Stimulated activated CD4-positive, alpha-beta T cell treated with anti-CD3 and anti-CD28 coated beads, Interleukin-1b, Interleukin-23, amount 100 ng/mL, for 4 hours (primary cell): ENCODE measurements at regions not wholly inside any gene's neighbourhood (a gene's known extent, or its start where the extent isn't known, plus 50 kb on each side); places are given as distances from the start of the nearest gene placed in this dataset.

Source experiments
- DNase-seq, 2 donors: peaks; one replicate each; pipeline ENCODE4 v3.0.0-alpha.2; 2020; ENCODE audit warnings: low read depth in 2 of 2

DNA sequence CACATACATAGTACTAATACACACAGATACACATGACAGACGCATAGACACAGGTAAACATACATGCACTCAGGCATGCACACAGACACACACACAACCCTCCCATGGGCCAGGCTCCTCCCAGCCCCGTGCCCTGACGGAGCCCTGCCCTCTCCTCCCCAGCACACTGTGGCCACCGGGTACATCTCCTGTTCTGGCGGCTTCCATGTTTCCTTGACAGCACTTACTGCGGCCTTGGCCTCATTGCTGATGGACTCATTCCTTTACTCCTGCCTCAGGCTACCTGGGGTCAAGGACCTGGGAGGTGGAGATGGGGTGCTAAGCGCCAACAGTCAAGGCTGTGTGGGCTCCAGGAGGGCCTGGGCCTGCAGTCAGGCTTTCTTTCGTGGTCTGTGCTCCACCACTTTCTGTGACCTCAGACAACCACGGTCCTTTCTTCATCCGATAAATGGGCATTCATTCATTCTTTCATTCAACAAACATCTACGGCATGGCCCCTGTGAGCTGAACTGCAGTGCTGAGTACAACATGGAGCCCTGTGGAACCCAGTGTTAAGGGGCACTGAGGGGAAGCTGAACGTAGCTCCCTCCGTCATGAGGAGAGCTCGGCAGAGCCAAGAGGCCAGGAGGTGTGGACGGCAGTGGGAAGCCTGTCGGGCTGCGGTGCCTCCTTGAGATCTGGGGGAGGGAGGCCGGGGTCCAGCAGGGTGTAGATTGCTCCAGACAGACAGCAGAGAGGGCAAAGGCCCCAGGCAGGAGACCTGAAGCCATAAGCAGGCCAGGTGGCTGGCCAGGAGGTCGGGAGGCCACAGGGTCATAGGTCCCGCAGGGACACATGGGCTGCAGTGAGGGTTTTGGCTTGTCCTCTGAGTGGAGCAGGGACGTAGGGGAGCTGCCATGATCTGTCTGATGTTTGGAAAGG is 190.4 kb upstream of the HDAC4 start:
- no peak for DNase-seq

DNA sequence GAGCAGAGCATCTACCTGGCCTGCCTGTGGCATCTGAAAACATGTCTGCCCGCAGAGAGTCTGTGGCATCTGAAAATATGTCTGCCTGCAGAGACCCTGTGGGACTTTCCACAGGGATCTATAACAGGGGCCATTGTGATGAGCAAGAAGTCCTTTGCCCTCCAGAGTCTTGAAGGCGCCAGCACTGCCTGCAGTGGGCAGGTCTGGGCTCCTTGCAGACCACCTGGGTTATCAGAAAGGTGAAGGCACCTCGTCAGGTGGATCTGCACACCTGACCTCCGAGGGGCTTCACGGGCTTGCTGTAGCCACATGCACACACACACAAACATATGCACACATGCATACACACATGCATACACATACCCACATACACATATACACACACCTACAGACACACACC is 189.5 kb upstream of the HDAC4 start:
- no peak for DNase-seq

DNA sequence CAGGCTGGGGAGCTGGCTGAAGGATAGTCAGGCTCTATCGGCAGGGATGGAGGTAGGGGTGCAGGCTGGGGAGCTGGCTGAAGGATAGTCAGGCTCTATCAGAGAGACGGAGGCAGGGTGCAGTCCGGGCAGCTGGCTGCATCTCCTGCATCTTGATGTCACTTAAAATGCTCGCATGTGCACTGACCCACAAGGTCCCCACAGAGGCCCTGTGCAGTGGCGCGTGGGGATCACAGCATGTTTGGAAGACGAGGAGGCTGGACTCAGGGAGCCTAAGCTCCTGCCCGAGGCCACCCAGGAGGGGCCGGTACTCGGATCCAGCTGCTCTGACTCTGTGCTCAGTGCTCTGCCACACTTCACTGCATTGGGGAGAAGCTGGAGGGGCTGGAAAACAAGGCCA is 189.0 kb upstream of the HDAC4 start:
- no peak for DNase-seq

DNA sequence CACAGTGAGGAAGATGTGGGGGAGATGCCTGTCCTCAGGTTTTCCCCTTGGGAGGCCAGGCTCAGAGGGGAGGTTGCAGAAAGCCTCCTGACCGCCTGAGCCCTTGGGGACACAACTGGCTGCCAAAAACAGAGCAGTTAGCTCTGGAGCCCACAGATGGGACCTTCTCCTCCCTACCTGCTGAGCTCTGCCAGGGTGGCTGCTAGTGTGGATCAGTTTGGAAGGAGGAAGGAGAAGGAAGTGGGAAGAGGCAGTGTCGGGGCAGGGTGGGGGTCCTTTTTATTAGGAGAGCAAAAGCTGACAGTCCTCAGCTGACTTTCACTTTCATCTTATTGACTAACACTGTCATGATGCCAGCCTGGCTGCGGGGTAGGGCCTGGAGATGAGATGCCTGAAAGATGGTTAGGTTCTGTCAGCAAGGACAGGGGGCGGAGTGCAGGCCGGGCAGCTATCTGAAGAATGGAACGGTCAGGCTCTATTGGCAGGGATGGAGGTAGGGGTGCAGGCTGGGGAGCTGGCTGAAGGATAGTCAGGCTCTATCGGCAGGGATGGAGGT is 188.5 kb upstream of the HDAC4 start:
- no peak for DNase-seq

DNA sequence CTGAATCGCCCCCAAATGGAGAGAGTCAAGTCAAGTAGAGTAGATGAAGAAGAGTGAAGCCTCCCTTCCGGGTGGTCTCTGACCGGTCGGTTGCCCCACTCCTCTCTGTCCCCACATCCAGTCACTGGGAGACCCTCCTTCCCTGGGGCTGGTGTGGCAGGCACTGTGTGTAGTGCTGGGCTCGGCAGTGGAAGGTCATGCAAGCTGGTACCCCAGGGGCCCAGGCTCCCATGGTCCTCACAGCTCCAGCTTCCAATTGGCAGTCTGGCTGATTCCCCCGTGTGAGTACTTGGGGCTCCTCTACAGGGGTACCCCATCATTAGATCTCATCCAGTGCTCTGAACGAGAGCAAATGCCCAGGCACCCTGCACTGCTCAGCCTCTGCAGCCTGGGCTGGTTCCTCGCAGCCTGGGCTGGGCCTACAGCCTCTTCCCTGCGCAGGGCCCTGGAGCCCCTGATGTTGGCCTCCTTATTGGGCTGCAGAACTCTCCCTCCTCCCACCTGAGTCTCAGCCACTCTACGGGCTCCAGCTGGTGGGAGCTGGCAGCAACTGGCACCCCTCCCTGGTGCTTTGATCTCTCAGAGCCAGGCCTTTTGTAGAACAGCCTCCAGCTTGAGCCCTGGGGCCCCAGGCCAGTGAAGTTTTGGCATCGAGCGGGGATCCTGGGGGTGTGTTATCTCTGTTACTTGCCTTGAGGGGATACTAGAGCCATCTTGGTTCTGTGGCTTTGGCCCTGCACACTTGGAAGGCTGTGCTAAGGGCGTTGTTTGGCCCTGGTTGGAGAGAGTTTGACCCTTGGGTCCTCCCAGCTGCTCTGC is 187.8 kb upstream of the HDAC4 start:
- no peak for DNase-seq

DNA sequence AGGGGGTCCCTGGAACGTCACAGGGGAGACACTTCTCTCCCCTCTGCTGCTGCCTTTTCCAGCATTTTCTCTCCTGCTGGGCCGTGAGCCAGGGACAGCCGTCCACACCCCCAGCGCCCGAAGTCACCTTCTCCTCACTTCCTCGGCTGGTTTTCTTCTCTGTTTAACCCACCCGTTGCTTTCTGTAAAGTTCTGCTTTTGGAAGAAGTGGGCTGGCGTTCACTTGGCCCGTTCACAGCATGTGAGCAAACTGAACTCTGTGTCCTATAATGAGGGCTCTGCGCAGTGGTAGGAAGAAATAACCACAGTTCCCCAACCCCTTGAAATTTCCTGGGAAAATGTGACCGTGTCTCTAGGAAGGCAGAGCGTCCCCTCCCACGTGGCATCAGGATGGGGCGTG is 187.0 kb upstream of the HDAC4 start:
- DNase-seq, result no peak

DNA sequence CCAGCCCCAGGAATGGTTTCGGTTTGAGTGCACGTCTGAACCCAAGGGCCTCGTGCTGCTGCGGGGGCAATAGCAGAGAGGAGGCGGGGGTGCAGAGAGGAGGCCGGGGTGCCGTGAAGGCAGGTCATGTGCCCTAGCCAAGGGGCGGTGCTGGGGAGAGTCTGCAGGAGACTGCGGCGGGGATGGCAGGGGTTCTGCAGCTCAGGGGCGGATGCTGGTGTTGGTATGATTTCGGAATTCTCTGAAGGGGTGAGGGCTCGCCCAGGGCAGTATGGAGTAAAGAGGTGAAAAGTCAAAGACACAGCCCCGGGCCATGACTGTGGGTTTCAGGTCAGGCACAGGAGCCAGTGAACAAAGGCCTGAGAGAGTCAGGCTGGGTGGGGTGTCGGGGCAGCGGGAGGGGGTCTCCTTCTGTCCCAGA is 186.5 kb upstream of the HDAC4 start:
- DNase-seq, result no peak

DNA sequence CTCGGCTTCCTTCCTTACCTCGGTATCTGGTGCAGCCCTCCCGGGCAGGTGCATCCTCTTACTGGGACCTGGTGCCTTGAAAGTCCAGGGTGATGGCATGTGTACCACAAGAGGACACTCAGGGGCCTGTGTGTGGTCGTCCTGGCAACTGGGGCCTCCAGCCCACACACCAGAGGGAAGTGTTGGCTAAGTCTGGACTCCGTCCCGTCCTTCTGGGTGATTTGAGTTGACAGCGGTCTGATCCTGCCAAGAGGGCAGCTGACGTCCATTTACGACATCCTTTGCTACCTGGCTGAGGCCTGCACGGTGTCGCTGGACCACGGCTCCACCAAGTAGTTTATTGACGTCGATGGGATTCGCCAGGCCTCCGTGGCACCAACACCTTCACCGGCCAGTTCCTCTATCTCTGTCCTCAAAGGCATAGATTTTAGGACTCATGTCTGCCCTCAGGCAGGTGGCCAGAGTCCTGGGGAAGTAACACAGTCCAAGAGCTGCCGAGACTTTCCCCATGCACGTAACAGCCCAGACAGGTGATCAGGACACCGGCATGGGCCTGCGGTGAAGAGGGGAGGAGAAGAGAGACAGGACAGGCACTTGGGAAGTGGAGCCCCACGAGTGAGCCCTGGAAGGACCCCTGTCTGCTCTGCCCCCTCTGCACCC is 186.0 kb upstream of the HDAC4 start:
- no peak for DNase-seq

DNA sequence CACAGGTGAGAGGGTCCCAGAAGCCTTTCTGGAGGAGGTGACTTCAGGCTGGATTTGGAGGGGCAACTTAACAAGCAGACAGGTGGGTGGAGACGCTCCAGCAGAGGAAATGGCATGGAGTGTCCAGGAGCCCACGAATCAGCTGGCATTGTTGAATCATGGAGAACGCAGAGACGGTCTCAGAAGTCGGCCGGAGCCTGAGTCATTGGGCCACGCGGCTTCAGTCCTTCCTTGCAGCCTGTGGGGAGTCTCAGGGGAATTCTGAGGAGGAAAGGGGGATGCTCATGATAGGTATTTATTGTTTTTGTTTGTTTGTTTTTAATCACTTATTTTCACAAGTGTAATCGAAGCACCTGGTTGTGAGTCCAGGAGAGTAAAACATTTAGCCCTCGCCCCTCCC is 184.6 kb upstream of the HDAC4 start:
- DNase-seq, result no peak

DNA sequence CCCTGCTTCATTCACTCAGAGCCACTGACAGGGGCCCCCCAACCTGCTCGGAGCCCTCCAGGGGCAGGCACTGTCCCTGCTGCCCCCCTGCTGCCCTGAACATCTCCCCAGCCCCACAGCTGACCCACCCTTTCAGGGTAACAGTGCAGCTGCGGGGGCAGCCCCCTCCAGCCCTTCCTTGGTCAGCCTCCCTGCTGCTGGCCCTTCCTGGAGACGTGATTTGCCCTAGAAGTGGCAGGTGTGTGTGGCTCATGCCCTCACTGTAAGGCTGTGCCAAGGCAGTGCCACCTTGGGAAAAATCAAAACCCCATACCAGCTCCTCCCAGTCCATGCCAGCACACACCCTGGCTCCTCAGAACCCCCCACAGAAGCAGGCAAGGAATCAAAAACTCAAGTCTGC is 184.2 kb upstream of the HDAC4 start:
- no peak for DNase-seq

DNA sequence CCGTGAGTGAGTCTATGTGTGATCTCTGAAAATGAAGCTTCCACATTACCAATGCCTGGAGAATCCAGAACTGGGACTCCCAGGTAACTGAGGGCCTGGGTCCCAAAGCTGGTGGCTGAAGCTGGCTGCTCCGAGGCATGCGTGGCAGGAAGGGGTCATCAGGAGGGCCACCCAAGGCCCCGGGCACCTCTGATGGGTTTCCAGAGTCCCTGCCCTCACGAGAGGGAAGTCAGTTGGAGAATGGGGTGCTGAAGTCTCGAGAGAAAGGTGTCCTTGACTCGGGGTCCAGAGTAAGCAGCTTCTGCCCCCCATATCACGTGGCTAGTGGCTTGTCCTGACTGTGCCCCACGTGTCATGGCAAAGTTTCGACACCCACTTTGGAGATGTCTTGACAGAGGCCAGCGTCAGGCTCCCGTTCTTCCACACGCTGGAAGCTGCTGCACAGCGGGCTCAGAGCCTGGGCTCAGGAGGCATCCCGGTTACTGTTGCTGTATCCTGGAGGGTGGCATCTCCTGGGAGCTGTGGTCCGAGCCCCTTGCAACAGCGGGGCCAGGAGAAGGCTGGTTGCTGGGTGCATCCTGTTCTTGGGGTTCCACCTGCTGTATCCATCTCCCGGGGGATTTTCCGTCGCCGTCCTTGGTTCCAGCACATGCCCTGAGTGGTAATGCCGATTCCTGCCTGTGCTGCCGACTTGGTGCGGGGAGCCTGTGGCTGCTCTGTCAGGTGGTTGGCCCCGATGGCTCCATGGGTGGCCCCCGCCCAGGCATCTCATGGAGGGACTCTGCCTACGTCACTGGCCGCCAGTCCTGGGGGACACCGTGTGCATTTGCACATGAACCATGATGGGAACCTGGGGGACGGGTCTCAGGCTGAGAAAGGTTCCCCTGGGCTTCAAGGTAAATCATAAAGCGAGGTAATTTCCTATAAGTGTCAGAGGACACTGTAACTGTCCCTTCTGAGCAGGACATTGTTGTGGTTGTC is 183.3 kb upstream of the HDAC4 start:
- DNase-seq, result no peak

DNA sequence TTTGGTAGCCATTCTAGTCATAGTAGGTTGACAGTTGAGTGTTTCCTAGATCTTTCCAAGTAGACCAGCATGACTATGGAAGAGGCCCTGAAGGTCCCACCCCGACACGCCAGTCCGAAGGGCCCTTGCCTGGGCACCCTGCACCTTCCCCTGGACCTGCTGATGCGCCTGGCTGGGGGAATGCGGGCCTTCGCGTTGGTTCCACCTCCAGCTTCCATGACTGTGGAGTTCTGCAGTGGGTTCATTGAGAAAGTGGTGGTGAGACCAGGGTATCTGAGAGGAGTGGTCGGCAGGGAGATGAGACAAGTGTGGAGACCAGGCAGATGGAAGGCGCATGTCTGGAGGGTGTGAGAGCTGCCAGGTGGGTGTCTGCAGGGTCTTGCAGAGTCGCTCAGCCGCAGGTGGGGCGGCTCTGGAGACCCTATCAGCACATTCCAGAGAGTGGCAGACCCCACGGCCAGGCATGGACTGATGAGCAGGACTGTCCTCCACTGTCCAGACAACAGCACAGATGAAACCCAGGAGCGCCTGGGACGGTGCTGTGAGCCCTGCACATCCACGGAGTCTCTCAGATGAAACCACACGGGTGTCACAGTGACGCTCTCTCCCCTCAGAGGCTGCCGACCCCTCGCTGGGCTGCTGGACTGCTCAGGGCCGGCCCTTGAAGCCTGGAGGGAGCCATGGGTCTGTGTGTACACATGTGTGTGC is 182.5 kb upstream of the HDAC4 start:
- no peak for DNase-seq

DNA sequence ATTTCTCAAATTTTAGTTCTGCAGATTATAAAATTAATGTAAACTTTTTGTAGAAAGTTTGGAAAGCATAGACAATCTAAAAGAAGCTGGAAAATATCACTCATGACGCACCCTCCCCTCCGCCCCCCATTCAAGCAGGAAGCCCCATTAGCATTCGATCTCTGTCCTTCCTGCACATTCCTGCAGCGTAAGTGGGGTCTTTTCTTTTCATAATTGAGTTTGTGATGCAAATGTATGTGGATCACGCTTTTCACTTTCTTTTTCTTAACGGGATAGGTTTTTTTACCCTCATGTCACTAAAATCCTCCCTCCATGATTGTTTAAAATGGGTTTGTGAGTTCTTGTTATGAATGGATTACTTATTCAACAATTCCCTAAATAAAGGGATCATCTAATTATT is 181.7 kb upstream of the HDAC4 start:
- no peak for DNase-seq

DNA sequence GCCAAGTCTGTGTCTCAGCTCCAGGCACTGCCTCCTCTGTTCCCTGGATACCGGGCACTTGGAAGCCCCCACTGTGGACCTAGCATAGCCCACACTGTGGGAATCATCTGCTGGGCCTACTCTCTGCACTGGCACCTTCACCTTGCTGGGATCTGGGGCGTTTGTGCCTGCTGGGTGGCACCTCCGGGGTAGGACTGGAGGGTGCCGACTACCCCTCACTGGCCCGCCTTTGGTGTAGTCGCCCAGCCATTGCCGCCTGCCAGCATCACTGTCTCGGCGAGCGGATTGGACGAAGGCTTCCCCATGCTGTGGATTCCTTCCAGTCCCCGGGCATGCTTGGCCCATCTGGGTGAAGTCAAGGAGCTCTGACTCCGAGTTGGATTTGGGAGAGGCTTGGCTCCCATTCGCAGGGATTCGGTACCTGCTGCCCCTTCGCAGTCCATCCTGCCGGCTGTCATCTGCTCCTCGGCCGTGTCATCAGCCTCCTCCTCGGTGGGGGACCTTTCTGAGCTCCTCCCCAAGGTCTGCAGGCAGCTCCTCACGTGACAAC is 180.6 kb upstream of the HDAC4 start:
- DNase-seq, result no peak

DNA sequence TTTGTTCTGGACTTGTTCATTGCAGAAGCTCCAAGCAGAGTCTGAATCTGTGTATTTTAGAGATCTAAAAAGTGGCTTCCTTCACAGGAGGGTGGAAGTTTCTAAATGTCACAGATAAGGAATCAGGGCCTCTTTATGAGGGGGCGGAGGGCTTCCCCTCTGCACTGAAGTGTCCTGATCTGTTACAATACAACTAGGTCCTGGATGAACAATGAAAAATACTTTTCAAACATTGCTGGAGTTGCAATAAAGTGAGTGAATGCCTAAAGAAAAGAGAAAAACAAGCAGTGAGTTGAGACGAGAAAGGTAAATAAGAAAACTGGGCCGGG is 179.3 kb upstream of the HDAC4 start:
- DNase-seq, result no peak

DNA sequence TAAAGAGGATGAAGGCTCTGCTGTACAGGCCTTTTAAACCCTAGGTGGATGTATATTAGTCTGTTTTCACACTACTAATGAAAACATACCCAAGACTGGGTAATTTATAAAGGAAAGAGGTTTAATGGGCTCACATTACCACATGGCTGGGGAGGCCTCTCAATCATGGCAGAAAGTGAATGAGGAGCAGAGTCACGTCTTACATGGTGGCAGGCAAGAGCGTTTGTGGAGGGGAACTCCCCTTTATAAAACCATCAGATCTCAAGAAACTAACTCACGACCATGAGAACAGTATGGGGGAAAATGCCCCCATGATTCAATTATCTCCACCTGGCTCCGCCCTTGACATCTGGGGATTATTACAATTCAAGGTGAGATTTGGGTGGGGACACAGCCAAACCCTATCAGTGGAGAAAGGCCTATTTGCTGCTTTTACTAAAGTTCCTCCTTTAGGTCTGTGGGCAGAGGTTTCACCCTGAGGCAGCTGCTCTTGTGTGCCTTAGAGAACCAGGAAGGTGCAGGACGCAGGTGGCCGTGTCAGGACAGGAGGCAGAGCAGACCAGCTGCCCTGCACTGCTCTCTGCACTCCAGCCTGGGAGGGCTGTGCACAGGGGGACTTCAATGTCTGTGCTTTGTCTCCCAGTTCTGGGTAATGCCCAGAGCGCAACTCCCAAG is 178.8 kb upstream of the HDAC4 start:
- DNase-seq, result no peak

DNA sequence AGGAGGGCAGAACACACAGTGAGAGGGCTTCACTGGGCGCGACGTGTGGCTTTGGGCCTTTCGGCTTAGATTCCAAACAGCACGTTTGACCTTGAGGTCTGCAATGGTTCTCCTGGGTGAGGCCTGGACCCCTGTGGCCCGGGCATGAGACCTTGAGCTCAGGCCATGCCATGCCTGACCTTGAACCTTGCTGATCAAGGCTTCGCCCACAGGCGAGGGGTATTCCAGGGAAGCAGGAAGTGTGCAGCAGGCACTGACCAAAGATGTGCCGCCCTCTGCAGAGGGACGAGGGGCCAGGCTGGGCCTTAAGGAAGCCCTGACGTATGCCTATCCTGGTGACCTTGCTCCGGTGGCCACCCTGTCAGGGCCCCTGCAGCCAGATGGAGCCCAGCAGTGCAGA is 178.3 kb upstream of the HDAC4 start:
- DNase-seq, result no peak

DNA sequence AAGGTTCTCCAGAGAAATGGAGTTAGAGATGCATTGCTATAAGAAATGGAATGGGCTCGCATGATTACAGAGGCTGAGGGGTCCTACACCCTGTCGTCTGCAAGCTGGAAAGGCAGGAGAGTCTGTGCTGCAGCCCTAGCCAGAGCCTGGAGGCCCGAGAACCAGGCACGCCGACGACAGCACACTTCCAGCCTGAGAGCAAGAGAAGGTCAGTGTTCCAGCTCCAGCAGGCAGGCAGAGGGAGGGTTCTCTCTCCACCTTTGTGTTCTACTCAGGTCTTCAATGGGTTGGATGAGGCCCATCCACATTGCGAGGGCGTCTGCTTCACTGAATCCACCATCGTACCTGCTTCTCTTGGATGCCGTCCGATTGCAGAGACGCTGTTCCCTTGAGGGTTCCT is 177.6 kb upstream of the HDAC4 start:
- no peak for DNase-seq

DNA sequence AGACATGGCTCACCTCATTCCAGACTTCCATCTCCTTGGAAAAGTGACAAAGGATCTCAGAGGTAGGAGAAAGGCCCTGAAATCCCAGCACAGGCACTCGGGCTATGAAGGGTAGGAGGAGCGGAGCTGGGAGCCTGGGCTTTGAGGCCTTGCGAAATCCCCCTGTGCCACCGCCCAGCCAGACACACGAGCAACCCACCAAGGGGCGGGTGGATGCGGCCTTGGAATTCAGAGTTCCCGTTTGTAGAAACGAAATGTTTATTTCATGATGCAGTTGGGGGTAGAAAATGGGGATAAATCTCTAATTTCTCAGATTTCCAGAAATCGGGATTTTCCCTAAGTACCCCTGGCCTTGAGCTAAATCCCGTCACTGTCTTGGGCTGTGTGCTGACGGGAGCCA is 177.1 kb upstream of the HDAC4 start:
- DNase-seq, result no peak
